Lower leg skin (tissue), 4 donors: ENCODE measurements at regions not wholly inside any gene's neighbourhood (a gene's known extent, or its start where the extent isn't known, plus 50 kb on each side); places are given as distances from the start of the nearest gene placed in this dataset.

Experiments
- DNase-seq, 2 donors: peaks; one replicate each; pipeline ENCODE4 v3.0.0-alpha.2; 2019; ENCODE audit warnings: low spot score in 2 of 2
- H3K4me3 ChIP-seq: fragments of 200-600 bp; sonication (generic); 2 replicates; pipeline ENCODE4 v1.5.1; 2017; ENCODE audit warnings: mild to moderate bottlenecking, low read depth; ENCODE audit not compliant: poor library complexity, severe bottlenecking
- CTCF ChIP-seq, 3 donors: fragments of 450-650 bp; IDR thresholded peaks; one replicate each; pipeline ENCODE4 v1.5.1; 2016; ENCODE audit warnings: antibody characterized with exemption in 3 of 3, mild to moderate bottlenecking in 3 of 3, moderate library complexity in 2 of 3
- POLR2A ChIP-seq, 2 donors: fragments of 450-650 bp; IDR thresholded peaks; one replicate each; pipeline ENCODE4 v1.6.1; 2016 to 2017; ENCODE audit warnings: antibody characterized with exemption in 2 of 2, mild to moderate bottlenecking in 1 of 2, moderate library complexity in 1 of 2
- WGBS, 2 donors: methylation state at CpG; one replicate each; pipeline ENCODE4 v1.1.5; 2018; 5-methylcytosine and 5-hydroxymethylcytosine counted together
- intact Hi-C: fragments of 100-400 bp; cut with DNase I; formaldehyde crosslinking; loops from one replicate; pipeline ENCODE4 v1.15.0; 2023; ENCODE audit warnings: low total_unique reads

GRCh38 chr13:75149776-75150175 is 332.2 kb downstream of the TBC1D4 start:
- intact Hi-C loops = no loop called here
- H3K4me3 ChIP-seq = no peak overlapping the region
- DNase-seq = no peak
- no peak for TF ChIP-seq CTCF (IDR thresholded peaks at IDR 0.05)
- TF ChIP-seq POLR2A (IDR thresholded peaks at IDR 0.05) = no peak

GRCh38 chr13:75147946-75148345 is 334.0 kb downstream of the TBC1D4 start:
- 65 to 80% methylated on average over 5 of the region's 5 CpGs for WGBS, 2 donors

GRCh38 chr13:75146436-75146835 is 335.5 kb downstream of the TBC1D4 start:
- TF ChIP-seq POLR2A (IDR thresholded peaks at IDR 0.05) = no peak
- 79 to 85% methylated on average over 1 of the region's 1 CpG for WGBS, 2 donors
- H3K4me3 ChIP-seq = no peak overlapping the region
- no peak for DNase-seq
- intact Hi-C loops = no loop called here

More at GRCh38 chr13:75147946-75148345, 334.0 kb downstream of the TBC1D4 start:
- DNase-seq = no peak
- H3K4me3 ChIP-seq = no peak overlapping the region
- no peak for TF ChIP-seq CTCF (IDR thresholded peaks at IDR 0.05)
- no peak for TF ChIP-seq POLR2A (IDR thresholded peaks at IDR 0.05)
- intact Hi-C loops = no loop called here

GRCh38 chr13:75145927-75146326 is 336.0 kb downstream of the TBC1D4 start:
- intact Hi-C loops = no loop called here

GRCh38 chr13:75139291-75139690 is 342.7 kb downstream of the TBC1D4 start:
- TF ChIP-seq POLR2A (IDR thresholded peaks at IDR 0.05) = no peak
- no peak for TF ChIP-seq CTCF (IDR thresholded peaks at IDR 0.05)
- intact Hi-C loops = no loop called here
- DNase-seq = no peak
- no peak overlapping the region for H3K4me3 ChIP-seq

More at GRCh38 chr13:75145927-75146326, 336.0 kb downstream of the TBC1D4 start:
- no peak overlapping the region for H3K4me3 ChIP-seq
- no peak for DNase-seq
- 17 to 22% methylated on average over 1 of the region's 1 CpG for WGBS, 2 donors
- TF ChIP-seq POLR2A (IDR thresholded peaks at IDR 0.05) = no peak
- no peak for TF ChIP-seq CTCF (IDR thresholded peaks at IDR 0.05)

GRCh38 chr13:75137911-75138571 is 343.9 kb downstream of the TBC1D4 start:
- no peak overlapping the region for H3K4me3 ChIP-seq
- no peak for DNase-seq
- TF ChIP-seq POLR2A (IDR thresholded peaks at IDR 0.05) (no peak), CTCF (IDR thresholded peaks at IDR 0.05) (no peak)
- WGBS, 2 donors = 54 to 58% methylated on average over 3 of the region's 3 CpGs
- intact Hi-C loops = no loop called here
